HEK293T (cell line): ENCODE measurements at regions not wholly inside any gene's neighbourhood (a gene's known extent, or its start where the extent isn't known, plus 50 kb on each side); places are given as distances from the start of the nearest gene placed in this dataset.

Experiments used
- CTCF ChIA-PET: fragments of 350-600 bp; formaldehyde crosslinking; extraction: SDS; loops from one replicate; lab custom pipeline; 2021; ENCODE audit warnings: antibody characterized with exemption, inconsistent platforms; lab: Yijun Ruan, JAX
- POLR2A ChIA-PET: fragments of 350-600 bp; formaldehyde crosslinking; extraction: SDS; loops from one replicate; lab custom pipeline; 2020; ENCODE audit warnings: antibody characterized with exemption, inconsistent platforms; lab: Yijun Ruan, JAX
- DNase-seq: peaks from one replicate; pipeline ENCODE4 v3.0.0; 2012; ENCODE audit warnings: mixed read lengths; ENCODE audit errors: extremely low spot score
- ARNT ChIP-seq: fragments of 450-650 bp; IDR thresholded peaks from 2 replicates; pipeline ENCODE4 v1.6.1; 2017; ENCODE audit warnings: mild to moderate bottlenecking
- BHLHE40 ChIP-seq: fragments of 450-650 bp; IDR thresholded peaks from 2 replicates; pipeline ENCODE4 v1.6.1; 2016; ENCODE audit warnings: mild to moderate bottlenecking, moderate library complexity, borderline replicate concordance
- CTBP1 ChIP-seq: fragments of 450-650 bp; IDR thresholded peaks from 2 replicates; pipeline ENCODE4 v1.6.1; 2016; ENCODE audit warnings: borderline replicate concordance
- ELF4 ChIP-seq: fragments of 450-650 bp; IDR thresholded peaks from 2 replicates; pipeline ENCODE4 v1.6.1; 2017; ENCODE audit warnings: antibody characterized with exemption
- FOXA1 ChIP-seq: fragments of 450-650 bp; IDR thresholded peaks from 2 replicates; pipeline ENCODE4 v1.6.1; 2016; ENCODE audit warnings: mild to moderate bottlenecking
- FOXK2 ChIP-seq: fragments of 450-650 bp; IDR thresholded peaks from 2 replicates; pipeline ENCODE4 v1.6.1; 2016; ENCODE audit warnings: mild to moderate bottlenecking
- FOXM1 ChIP-seq: fragments of 450-650 bp; IDR thresholded peaks from 2 replicates; pipeline ENCODE4 v1.6.1; 2017; ENCODE audit warnings: mild to moderate bottlenecking, borderline replicate concordance
- HDGF ChIP-seq: fragments of 450-650 bp; IDR thresholded peaks from 2 replicates; pipeline ENCODE4 v1.6.1; 2017; ENCODE audit warnings: antibody characterized with exemption, borderline replicate concordance
- L3MBTL2 ChIP-seq: fragments of 450-650 bp; conservative IDR thresholded peaks from 2 replicates; pipeline ENCODE4 v1.6.1; 2016; ENCODE audit warnings: mild to moderate bottlenecking
- LEF1 ChIP-seq: fragments of 450-650 bp; IDR thresholded peaks from 2 replicates; pipeline ENCODE4 v1.6.1; 2017; ENCODE audit warnings: mild to moderate bottlenecking, borderline replicate concordance
- NFRKB ChIP-seq: fragments of 450-650 bp; IDR thresholded peaks from 2 replicates; pipeline ENCODE4 v1.6.1; 2016; ENCODE audit warnings: mild to moderate bottlenecking, moderate library complexity
- SP1 ChIP-seq: fragments of 450-650 bp; IDR thresholded peaks from 2 replicates; pipeline ENCODE4 v1.6.1; 2017
- SUZ12 ChIP-seq: fragments of 450-650 bp; IDR thresholded peaks from 2 replicates; pipeline ENCODE4 v1.6.1; 2016; ENCODE audit warnings: mild to moderate bottlenecking
- TARDBP ChIP-seq: fragments of 450-650 bp; IDR thresholded peaks from 2 replicates; pipeline ENCODE4 v1.6.1; 2016
- ZNF384 ChIP-seq: fragments of 450-650 bp; IDR thresholded peaks from 2 replicates; pipeline ENCODE4 v1.6.1; 2016
- TF ChIP-seq, protein P1 (sequence below): fragments of 450-650 bp; IDR thresholded peaks from 2 replicates; pipeline ENCODE4 v1.6.1; 2016

DNA sequence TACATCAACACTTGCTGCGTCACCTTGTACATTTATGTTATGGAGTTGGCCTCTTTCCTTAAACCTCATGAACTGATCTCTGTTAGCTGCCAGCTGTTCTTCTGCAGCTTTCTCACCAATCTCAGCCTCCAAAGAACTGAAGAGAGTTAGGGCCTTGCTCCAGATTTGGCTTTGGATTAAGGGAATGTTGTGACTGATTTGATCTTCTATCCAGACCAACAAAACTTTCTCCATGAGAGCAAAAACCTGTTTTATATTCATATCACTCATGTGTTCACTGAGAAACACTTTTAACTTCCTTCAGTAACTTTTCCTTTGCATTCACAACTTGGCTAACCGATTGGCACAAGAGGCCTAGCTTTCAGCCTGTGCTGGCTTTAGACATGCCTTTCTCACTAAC is 1156.0 kb upstream of the CADM2 start:
- no peak for DNase-seq
- TF ChIP-seq TARDBP = no peak
- POLR2A ChIA-PET = no interaction called here
- CTCF ChIA-PET = no interaction called here

DNA sequence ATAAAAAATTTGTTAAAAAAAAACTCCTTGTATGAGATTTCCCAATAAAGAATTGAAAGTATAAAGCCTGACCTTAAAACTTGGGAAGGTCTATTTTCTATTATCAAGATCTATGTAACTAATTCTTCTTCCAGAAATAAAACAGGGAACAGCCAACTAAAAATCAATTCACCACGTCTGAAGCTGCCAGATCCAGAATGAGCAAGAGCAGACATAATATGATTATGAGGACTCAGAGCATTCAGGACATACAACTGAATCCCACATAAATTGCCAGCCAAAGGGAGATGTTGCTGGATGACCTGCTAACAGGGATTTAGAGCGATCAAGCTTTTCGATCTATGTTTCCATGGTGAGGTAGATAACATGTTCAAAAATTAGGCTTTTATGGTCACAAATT is 1151.3 kb upstream of the CADM2 start:
- TF ChIP-seq ELF4 (no peak), CTBP1 (no peak), BHLHE40 (no peak), FOXM1 (no peak), ARNT (no peak), LEF1 (no peak), SUZ12 (no peak), FOXA1 (no peak)

DNA sequence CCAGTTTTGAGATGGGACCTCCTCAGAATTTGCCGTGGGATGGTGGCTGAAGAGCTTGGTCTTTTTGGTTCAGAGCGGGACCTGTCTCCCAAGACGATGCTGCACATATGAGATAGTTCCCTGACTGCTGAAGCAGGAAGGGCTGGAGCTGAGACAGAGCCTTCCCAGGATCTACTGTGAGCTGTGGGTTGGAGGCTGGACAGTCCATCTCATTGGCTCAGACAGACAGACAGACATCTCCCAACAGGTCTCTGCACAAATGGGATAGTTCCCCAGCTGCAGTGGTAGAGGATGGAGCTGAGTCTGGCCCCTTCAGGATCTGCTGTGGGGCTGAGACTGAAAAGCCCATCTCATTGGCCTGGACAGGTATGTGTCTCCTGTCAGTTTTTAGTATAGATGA is 1145.6 kb upstream of the CADM2 start:
- CTCF ChIA-PET = no interaction called here
- POLR2A ChIA-PET = no interaction called here
- no peak for TF ChIP-seq L3MBTL2
- TF ChIP-seq, protein P1, sequence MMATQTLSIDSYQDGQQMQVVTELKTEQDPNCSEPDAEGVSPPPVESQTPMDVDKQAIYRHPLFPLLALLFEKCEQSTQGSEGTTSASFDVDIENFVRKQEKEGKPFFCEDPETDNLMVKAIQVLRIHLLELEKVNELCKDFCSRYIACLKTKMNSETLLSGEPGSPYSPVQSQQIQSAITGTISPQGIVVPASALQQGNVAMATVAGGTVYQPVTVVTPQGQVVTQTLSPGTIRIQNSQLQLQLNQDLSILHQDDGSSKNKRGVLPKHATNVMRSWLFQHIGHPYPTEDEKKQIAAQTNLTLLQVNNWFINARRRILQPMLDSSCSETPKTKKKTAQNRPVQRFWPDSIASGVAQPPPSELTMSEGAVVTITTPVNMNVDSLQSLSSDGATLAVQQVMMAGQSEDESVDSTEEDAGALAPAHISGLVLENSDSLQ = no peak
- no peak for TF ChIP-seq ELF4
- TF ChIP-seq SUZ12 = no peak
- no peak for TF ChIP-seq ARNT
- TF ChIP-seq FOXA1 = no peak
- no peak for TF ChIP-seq NFRKB
- no peak for TF ChIP-seq FOXK2
- no peak for TF ChIP-seq BHLHE40
- TF ChIP-seq ZNF384 = no peak
- TF ChIP-seq TARDBP = no peak
- TF ChIP-seq HDGF = no peak
- TF ChIP-seq FOXM1 = no peak
- no peak for DNase-seq

More for the DNA sequence above, 1151.3 kb upstream of the CADM2 start:
- POLR2A ChIA-PET = no interaction called here
- CTCF ChIA-PET = no interaction called here
- no peak for DNase-seq

DNA sequence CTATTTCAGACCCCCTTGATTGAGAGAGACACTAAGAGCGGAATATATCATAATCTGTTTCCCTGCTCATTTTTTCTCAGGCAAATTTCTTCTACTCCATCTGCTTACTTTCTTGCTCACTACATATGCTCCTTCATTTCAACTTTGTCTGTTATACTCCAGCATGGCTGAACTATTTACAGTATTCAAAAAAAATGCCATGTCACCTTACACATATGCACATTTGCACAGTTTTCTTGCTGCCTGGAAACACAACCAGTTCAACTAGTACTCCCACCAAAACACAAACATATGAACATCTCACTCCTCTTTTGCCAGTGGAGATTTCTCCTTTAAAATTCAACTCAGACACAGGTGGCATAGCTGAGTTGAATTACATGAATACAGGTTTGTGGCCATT is 1142.1 kb upstream of the CADM2 start:
- CTCF ChIA-PET = no interaction called here
- no peak for DNase-seq
- TF ChIP-seq TARDBP (no peak), SUZ12 (no peak), ZNF384 (no peak), ELF4 (no peak), CTBP1 (no peak), ARNT (no peak), FOXK2 (no peak), HDGF (no peak), BHLHE40 (no peak)
- TF ChIP-seq, protein P1 = no peak
- POLR2A ChIA-PET = no interaction called here

DNA sequence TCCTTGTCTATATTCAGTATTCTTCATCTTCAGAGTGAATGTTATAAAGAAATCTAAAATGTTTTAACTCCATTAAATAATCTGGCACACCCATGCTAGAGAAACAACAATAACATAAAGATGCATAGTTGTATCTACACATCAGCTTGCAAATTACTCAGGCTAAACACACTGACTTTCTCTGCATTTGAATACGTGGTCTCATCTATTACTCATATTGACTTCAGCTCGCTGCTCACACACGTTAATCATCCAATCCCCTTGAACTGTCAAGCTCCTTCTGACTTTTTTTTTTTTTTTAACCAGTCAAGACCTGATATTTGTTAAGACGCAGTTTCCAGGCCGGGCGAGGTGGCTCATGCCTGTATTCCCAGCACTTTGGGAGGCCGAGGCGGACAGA is 1137.3 kb upstream of the CADM2 start:
- ChIA-PET POLR2A (no interaction called here), CTCF (no interaction called here)
- no peak for TF ChIP-seq FOXA1
- no peak for TF ChIP-seq NFRKB
- no peak for TF ChIP-seq HDGF
- no peak for TF ChIP-seq ELF4
- TF ChIP-seq ARNT = no peak
- TF ChIP-seq FOXK2 = no peak
- TF ChIP-seq ZNF384 = no peak
- TF ChIP-seq LEF1 = no peak
- no peak for TF ChIP-seq SP1
- no peak for TF ChIP-seq FOXM1
- TF ChIP-seq, protein P1 = no peak
- TF ChIP-seq TARDBP = no peak
- no peak for TF ChIP-seq L3MBTL2
- no peak for TF ChIP-seq BHLHE40
- no peak for TF ChIP-seq CTBP1
- no peak for TF ChIP-seq SUZ12
- DNase-seq = no peak

DNA sequence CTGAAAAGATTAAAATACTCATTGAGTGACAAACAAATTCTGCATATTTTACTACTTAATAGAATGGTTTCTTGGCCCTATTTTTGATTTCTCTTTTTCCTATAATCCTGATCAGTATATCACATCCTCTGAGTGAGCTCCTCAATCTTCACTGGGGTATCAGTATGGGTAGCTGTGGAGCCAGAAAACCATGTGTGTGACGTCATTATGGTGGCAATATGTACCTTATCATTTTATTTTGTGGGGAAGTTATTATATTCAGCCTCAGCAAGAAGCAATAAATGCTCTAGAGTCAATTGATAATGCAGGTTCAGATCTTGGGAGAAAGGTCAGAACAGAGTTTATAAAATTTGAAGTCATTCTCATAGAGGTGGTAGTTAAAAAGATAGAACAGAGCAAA is 1135.7 kb upstream of the CADM2 start:
- ChIA-PET POLR2A (no interaction called here), CTCF (no interaction called here)
- no peak for TF ChIP-seq TARDBP
- no peak for TF ChIP-seq HDGF
- DNase-seq = no peak

DNA sequence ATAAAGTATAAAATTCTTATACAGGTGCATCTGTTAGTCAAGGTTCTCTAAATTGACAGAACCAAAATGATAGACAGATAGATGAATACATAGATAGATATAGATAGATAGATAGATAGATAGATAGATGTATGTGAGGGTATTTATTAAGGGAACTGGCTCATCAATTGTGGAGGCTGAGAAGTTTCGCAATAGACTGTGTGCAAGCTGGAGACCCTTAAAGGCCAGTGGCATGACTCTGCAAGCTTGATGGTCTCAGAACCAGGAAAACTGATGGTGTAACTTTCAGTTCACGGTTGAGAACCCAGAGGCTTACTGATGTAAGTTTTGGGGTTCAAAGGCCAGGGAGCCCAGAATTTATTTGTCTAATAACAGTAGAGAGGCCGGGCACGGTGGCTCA is 1123.7 kb upstream of the CADM2 start:
- ChIA-PET CTCF (no interaction called here), POLR2A (no interaction called here)
- no peak for DNase-seq
- TF ChIP-seq CTBP1 = no peak
- TF ChIP-seq NFRKB = no peak
- TF ChIP-seq HDGF = no peak
- no peak for TF ChIP-seq BHLHE40
- no peak for TF ChIP-seq LEF1
- TF ChIP-seq SUZ12 = no peak
- no peak for TF ChIP-seq ZNF384
- TF ChIP-seq, protein P1 = no peak
- TF ChIP-seq FOXA1 = no peak
- no peak for TF ChIP-seq ELF4
- TF ChIP-seq TARDBP = no peak
- TF ChIP-seq FOXM1 = no peak
- no peak for TF ChIP-seq L3MBTL2
- TF ChIP-seq ARNT = no peak
- no peak for TF ChIP-seq FOXK2
- no peak for TF ChIP-seq SP1
